ENCODE measurements at regions not wholly inside any gene's neighbourhood (a gene's known extent, or its start where the extent isn't known, plus 50 kb on each side); places are given as distances from the start of the nearest gene placed in this dataset.
"Not testable (repeated sequence)": the region's sequence is repeated elsewhere in the genome, so short reads cannot be mapped to it uniquely, and the experiment has no call there.

- H3K9me3 ChIP-seq = no peaks in the 10 kb centered on the region
- H3K4me3 ChIP-seq = no peak overlapping the region
- intact Hi-C loops (cut with DNase I, micrococcal nuclease) = loop anchor here in 1 of 2 donors (5.0 kb wide), 1 partner anchor 317 kb away; no protein-coding TSS in a partner anchor
- no peak for TF ChIP-seq CTCF (IDR thresholded peaks at IDR 0.05)
- no peaks in the 10 kb centered on the region for H3K36me3 ChIP-seq (ENCODE audit: low read depth)
- DNase-seq (peak in 2 of 3 donors; percentile 33 to 83), ATAC-seq (peak; percentile 96)
- H3K4me1 ChIP-seq (ENCODE audit: low read depth) = no peaks in the 10 kb centered on the region
These were observed 137.2 kb downstream of the TRIM43 start for GRCh38 chr2:95728878-95729596.

- intact Hi-C loops (cut with DNase I, micrococcal nuclease) = loop anchor here in 1 of 2 donors (5.0 kb wide), 1 partner anchor 317 kb away; no protein-coding TSS in a partner anchor
- no peak for ATAC-seq
- Histone ChIP-seq H3K4me3 (no peak overlapping the region), H3K4me1 (ENCODE audit: low read depth) (no peaks in the 10 kb centered on the region), H3K36me3 (ENCODE audit: low read depth) (no peaks in the 10 kb centered on the region), H3K9me3 (no peaks in the 10 kb centered on the region)
- no peak for TF ChIP-seq CTCF (IDR thresholded peaks at IDR 0.05)
- DNase-seq = no peak
These were observed 137.8 kb downstream of the TRIM43 start for GRCh38 chr2:95729597-95729955.

- Histone ChIP-seq H3K9me3 (no peaks in the 10 kb centered on the region), H3K36me3 (ENCODE audit: low read depth) (no peaks in the 10 kb centered on the region), H3K4me3 (no peak overlapping the region), H3K4me1 (ENCODE audit: low read depth) (no peaks in the 10 kb centered on the region)
- intact Hi-C loops (cut with DNase I, micrococcal nuclease) = no loop called here
- ATAC-seq (no peak), DNase-seq (no peak)
- no peak for TF ChIP-seq CTCF (IDR thresholded peaks at IDR 0.05)
These were observed 139.0 kb downstream of the TRIM43 start for GRCh38 chr2:95730813-95731212.

- intact Hi-C loops (cut with DNase I, micrococcal nuclease) = no loop called here
- H3K36me3 ChIP-seq (ENCODE audit: low read depth) = no peaks in the 10 kb centered on the region
- no peak overlapping the region for H3K4me3 ChIP-seq
- no peak for TF ChIP-seq CTCF (IDR thresholded peaks at IDR 0.05)
- DNase-seq = no peak
- ATAC-seq = no peak
- H3K4me1 ChIP-seq (ENCODE audit: low read depth) = no peaks in the 10 kb centered on the region
- no peaks in the 10 kb centered on the region for H3K9me3 ChIP-seq
These were observed 143.4 kb downstream of the TRIM43 start for GRCh38 chr2:95734976-95735890.

- H3K4me1 ChIP-seq (ENCODE audit: low read depth) = no peaks in the 10 kb centered on the region
- DNase-seq (no peak), ATAC-seq (no peak)
- intact Hi-C loops (cut with DNase I, micrococcal nuclease) = no loop called here
- no peaks in the 10 kb centered on the region for H3K36me3 ChIP-seq (ENCODE audit: low read depth)
- TF ChIP-seq CTCF (IDR thresholded peaks at IDR 0.05) = no peak
- no peak overlapping the region for H3K4me3 ChIP-seq
- no peaks in the 10 kb centered on the region for H3K9me3 ChIP-seq
These were observed 146.5 kb downstream of the TRIM43 start for GRCh38 chr2:95738301-95738700.

- intact Hi-C loops (cut with DNase I, micrococcal nuclease); DNase-seq; ATAC-seq; H3K36me3 ChIP-seq (ENCODE audit: low read depth); H3K9me3 ChIP-seq; H3K4me3 ChIP-seq; H3K4me1 ChIP-seq (ENCODE audit: low read depth): not testable (repeated sequence)
These were observed 160.3 kb downstream of the TRIM43 start for GRCh38 chr2:95752126-95752525.

- intact Hi-C loops (cut with DNase I, micrococcal nuclease); H3K4me3 ChIP-seq; H3K4me1 ChIP-seq (ENCODE audit: low read depth); H3K36me3 ChIP-seq (ENCODE audit: low read depth); ATAC-seq; H3K9me3 ChIP-seq; DNase-seq: not testable (repeated sequence)
These were observed 162.0 kb downstream of the TRIM43 start for GRCh38 chr2:95753812-95754211.

- H3K4me1 ChIP-seq (ENCODE audit: low read depth); DNase-seq; H3K9me3 ChIP-seq; intact Hi-C loops (cut with DNase I, micrococcal nuclease); ATAC-seq; H3K36me3 ChIP-seq (ENCODE audit: low read depth); H3K4me3 ChIP-seq: not testable (repeated sequence)
These were observed 162.4 kb downstream of the TRIM43 start for GRCh38 chr2:95754213-95754612.

Data from mucosa of descending colon (tissue), 3 donors.